ENCODE measurements at regions not wholly inside any gene's neighbourhood (a gene's known extent, or its start where the extent isn't known, plus 50 kb on each side); places are given as distances from the start of the nearest gene placed in this dataset.
"Not testable (repeated sequence)": the region's sequence is repeated elsewhere in the genome, so short reads cannot be mapped to it uniquely, and the experiment has no call there.

DNA sequence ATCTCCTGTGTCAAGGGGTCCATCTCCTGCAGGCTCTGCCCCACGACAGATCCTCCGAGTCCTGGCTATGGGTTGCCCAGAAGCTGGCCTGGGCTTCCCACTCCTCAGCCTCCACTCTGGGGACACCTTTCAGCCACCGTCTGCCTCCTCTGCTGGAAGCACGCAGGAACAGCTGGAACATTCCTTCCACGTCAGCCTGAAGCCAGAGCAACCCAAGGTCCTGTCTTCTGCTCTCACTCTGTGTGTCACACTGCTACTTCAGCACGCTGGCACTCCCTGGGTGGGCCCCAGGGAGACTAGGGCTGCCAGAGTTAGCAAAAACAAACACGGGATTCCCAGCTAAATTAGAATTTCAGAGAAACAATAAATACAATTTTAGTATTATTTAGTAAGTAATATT, 148.8 kb downstream of the HRH4 start:
- TF ChIP-seq, protein P1, sequence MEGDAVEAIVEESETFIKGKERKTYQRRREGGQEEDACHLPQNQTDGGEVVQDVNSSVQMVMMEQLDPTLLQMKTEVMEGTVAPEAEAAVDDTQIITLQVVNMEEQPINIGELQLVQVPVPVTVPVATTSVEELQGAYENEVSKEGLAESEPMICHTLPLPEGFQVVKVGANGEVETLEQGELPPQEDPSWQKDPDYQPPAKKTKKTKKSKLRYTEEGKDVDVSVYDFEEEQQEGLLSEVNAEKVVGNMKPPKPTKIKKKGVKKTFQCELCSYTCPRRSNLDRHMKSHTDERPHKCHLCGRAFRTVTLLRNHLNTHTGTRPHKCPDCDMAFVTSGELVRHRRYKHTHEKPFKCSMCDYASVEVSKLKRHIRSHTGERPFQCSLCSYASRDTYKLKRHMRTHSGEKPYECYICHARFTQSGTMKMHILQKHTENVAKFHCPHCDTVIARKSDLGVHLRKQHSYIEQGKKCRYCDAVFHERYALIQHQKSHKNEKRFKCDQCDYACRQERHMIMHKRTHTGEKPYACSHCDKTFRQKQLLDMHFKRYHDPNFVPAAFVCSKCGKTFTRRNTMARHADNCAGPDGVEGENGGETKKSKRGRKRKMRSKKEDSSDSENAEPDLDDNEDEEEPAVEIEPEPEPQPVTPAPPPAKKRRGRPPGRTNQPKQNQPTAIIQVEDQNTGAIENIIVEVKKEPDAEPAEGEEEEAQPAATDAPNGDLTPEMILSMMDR (conservative IDR thresholded peaks at IDR 0.05; ENCODE audit: control insufficient read depth, insufficient read depth, low read depth, low read length) = no peak
- no peak for DNase-seq (ENCODE audit: low read depth)
- no peak overlapping the region for H3K4me3 ChIP-seq (ENCODE audit: control insufficient read depth, low read depth, low read length)

DNA sequence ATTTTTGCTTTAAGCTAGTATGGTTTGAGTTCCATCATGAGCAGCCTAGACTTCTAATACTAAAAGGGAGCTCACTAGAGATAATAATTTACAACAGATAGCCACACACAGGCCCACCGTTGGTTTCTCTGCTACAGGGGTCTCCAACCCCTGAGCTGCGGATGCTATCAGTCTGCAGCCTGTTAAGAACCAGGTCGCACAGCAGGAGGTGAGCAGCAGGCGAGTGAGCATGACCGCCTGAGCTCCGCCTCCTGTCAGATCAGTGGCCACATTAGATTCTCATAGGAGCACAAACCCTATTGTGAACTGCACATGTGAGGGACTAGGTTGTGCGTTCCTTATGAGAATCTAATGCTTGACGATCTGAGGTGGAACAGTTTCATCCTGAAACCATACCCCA, 150.6 kb downstream of the HRH4 start:
- DNase-seq (ENCODE audit: low read depth) = no peak
- TF ChIP-seq, protein P1 (conservative IDR thresholded peaks at IDR 0.05; ENCODE audit: control insufficient read depth, insufficient read depth, low read depth, low read length) = no peak
- H3K4me3 ChIP-seq (ENCODE audit: control insufficient read depth, low read depth, low read length) = no peak overlapping the region

DNA sequence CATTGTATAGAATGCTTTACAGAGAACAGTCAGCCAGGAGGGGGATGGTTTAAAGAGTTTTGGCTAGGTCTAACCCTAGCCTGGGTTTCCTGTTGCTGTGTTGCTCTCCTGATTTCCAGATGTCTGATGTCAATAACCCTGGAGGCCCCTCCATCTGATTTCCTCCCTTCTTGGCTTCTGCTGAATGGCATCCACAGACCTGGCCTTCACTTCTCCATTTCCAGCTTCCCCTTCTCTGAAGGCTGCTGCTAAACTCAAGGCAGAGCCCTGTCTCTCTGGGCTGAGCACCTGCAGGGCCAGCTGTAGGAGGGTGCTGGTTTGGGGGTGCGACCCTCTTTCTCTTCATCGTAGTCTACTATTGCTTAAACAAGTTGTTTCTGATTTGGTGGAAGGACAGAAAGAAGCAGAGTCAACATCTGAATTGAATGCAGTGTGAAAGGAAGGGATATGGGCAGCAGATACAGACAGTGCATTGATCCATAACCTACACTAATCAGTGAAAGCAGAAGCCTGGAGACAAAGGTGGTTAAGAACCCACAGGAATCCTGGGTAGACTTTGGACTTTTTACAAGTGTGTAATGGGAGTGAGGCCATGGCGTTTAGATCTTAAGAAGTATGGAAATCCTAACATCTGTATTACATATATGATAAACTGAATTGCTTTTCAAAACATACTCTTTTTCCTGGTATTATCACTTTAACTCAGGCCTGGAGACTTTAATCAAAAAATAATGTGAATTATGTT, 153.6 kb downstream of the HRH4 start:
- no peak for DNase-seq (ENCODE audit: low read depth)
- TF ChIP-seq, protein P1 (conservative IDR thresholded peaks at IDR 0.05; ENCODE audit: control insufficient read depth, insufficient read depth, low read depth, low read length) = no peak
- H3K4me3 ChIP-seq (ENCODE audit: control insufficient read depth, low read depth, low read length) = no peak overlapping the region

DNA sequence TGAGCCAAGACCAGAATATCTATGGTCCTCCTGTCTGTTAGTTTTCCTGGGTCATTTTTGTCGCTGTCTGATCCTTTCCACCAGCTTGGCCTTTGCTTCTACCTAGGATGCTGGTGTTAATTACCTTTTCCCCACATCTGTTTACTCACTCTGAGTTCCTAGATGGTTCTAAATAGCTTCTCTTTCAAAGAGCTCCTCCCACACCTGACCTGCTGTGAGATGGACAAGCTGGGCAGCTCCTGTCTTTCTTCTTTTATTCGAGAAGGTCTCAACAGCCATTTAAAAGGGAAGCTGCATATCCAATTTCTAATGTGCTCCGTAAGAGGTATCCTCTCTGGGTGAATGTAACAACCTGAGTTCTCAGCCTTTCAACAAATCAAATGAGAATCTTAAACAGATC, 156.2 kb downstream of the HRH4 start:
- TF ChIP-seq, protein P1 (conservative IDR thresholded peaks at IDR 0.05; ENCODE audit: control insufficient read depth, insufficient read depth, low read depth, low read length) = no peak
- no peak for DNase-seq (ENCODE audit: low read depth)
- H3K4me3 ChIP-seq (ENCODE audit: control insufficient read depth, low read depth, low read length) = no peak overlapping the region

DNA sequence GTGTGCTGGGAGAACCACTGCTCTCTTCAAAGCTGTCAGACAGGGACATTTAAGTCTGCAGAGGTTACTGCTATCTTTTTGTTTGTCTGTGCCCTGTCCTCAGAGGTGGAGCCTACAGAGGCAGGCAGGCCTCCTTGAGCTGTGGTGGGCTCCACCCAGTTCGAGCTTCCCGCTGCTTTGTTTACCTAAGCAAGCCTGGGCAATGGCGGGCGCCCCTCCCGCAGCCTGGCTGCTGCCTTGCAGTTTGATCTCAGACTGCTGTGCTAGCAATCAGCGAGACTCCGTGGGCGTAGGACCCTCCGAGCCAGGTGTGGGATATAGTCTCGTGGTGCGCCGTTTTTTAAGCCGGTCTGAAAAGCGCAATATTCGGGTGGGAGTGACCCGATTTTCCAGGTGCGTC, 164.0 kb downstream of the HRH4 start:
- not testable (repeated sequence) for H3K4me3 ChIP-seq (ENCODE audit: control insufficient read depth, low read depth, low read length)

DNA sequence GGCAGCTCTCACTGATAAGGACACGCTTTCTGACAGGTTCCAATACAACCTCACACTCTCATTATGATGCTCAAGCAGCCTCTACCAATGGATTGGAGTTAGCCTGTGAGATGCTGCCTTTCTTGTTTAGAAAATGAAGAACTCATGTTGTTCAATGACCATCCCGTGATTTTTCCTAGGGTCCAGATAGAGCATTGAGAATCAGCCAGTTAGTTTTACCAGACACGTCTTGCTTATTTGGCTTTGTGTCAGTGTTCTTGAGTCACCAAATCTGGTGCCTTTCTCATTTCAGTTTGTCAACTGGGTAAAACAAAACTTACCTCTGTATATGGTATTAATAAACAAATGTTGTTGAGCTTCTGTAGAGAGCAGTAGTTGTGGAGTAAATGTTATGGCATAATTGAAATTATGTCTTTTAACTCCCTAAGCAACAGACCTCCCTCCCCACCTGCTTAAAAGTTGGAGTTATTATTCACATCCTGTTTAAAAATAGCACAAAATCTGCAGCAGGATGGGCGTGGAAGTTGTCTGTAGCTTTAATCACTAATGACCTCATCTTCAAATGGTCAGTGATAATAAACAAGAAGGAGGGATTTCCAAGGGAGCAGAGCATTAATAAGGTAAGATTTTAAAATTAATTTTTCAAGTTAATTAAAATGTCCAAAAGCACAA, 167.3 kb downstream of the HRH4 start:
- TF ChIP-seq, protein P1 (conservative IDR thresholded peaks at IDR 0.05; ENCODE audit: control insufficient read depth, insufficient read depth, low read depth, low read length) = no peak
- DNase-seq (ENCODE audit: low read depth) = peak; percentile 21
- H3K4me3 ChIP-seq (ENCODE audit: control insufficient read depth, low read depth, low read length) = no peak overlapping the region

More for the DNA sequence above, 164.0 kb downstream of the HRH4 start:
- not testable (repeated sequence) for DNase-seq (ENCODE audit: low read depth)

DNA sequence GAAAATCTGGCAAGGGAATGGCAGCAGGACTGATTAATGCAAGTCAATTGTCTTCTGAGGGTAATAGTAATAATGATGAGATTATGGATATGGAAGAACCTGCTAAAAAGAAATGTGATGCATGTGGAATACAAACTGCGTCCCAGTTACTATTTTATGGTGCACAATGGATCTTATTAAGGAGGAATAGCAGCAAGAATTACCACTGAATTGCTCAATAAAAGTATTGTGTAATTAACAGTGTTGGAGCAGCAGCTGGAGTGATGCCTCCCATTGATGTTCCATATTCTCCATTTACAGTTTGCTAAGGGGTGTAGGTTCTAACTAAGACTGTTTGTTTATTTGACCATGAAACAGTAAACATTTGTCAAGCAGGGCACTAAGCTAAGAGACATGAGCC, 167.9 kb downstream of the HRH4 start:
- no peak overlapping the region for H3K4me3 ChIP-seq (ENCODE audit: control insufficient read depth, low read depth, low read length)
- DNase-seq (ENCODE audit: low read depth) = peak; percentile 12
- TF ChIP-seq, protein P1 (conservative IDR thresholded peaks at IDR 0.05; ENCODE audit: control insufficient read depth, insufficient read depth, low read depth, low read length) = no peak

Measured in fibroblast of mammary gland (primary cell).